ENCODE measurements at regions not wholly inside any gene's neighbourhood (a gene's known extent, or its start where the extent isn't known, plus 50 kb on each side); places are given as distances from the start of the nearest gene placed in this dataset.

DNA sequence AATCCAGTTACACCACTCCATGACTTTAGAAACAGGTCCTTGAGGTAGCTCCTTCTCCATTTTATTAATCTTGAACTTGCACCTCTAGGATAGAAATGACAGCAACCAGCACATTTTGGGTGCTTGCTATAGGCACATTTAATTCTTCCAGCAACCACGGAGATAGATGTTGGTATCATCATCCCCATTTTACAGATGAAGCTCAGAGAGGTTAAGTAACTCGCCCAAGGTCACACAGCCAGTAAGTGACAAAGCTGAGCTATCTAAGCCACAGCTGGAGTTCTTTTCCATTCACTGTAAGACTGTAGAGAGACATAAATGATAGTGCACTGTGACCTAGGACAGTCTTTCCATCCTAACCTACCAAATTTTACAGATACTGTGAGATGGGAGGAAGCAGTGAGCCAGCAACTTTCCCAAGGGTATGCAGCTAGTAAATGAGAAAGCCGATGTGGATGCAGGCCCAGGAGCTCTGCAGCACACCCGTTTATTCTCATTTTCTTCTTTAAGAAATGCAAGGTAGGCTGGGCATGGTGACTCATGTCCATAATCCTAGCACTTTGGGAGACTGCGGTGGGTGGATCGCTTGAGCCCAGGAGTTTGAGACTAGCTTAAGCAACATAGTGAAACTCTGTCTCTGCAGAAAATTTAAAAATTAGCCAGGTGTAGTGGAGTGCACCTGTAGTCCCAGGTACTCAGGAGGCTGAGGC is 103.2 kb downstream of the TBX5 start:
- Histone ChIP-seq H3K36me3 (ENCODE audit: control insufficient read depth, insufficient read depth, low read length) (no peaks in the 10 kb centered on the region), H3K4me1 (ENCODE audit: control insufficient read depth, insufficient read depth, low read length) (no peaks in the 10 kb centered on the region), H3K9me3 (ENCODE audit: control insufficient read depth, insufficient read depth, low read length) (no peaks in the 10 kb centered on the region), H3K27me3 (ENCODE audit: control insufficient read depth, insufficient read depth, low read length) (no peaks in the 10 kb centered on the region), H3K27ac (ENCODE audit: low read length) (no peak overlapping the region), H3K4me3 (ENCODE audit: low read length) (no peak overlapping the region)
- 84% methylated on average over 5 of the region's 6 CpGs for WGBS (ENCODE audit: insufficient coverage)
- H3K9me3 Mint-ChIP-seq = peaks cover 0 to 2% of the 10 kb centered on the region in 2 donors
- H3K4me1 Mint-ChIP-seq = no peaks in the 10 kb centered on the region
- intact Hi-C loops (cut with micrococcal nuclease) = no loop called here
- ATAC-seq (no peak), DNase-seq (no peak)
- H3K27me3 Mint-ChIP-seq (ENCODE audit: low read depth in 2 of 2) = peaks cover 0 to 6% of the 10 kb centered on the region in 2 donors
- no peak overlapping the region for H3K4me3 Mint-ChIP-seq
- no peaks in the 10 kb centered on the region for H3K36me3 Mint-ChIP-seq
- TF ChIP-seq, protein P1, sequence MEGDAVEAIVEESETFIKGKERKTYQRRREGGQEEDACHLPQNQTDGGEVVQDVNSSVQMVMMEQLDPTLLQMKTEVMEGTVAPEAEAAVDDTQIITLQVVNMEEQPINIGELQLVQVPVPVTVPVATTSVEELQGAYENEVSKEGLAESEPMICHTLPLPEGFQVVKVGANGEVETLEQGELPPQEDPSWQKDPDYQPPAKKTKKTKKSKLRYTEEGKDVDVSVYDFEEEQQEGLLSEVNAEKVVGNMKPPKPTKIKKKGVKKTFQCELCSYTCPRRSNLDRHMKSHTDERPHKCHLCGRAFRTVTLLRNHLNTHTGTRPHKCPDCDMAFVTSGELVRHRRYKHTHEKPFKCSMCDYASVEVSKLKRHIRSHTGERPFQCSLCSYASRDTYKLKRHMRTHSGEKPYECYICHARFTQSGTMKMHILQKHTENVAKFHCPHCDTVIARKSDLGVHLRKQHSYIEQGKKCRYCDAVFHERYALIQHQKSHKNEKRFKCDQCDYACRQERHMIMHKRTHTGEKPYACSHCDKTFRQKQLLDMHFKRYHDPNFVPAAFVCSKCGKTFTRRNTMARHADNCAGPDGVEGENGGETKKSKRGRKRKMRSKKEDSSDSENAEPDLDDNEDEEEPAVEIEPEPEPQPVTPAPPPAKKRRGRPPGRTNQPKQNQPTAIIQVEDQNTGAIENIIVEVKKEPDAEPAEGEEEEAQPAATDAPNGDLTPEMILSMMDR (IDR thresholded peaks at IDR 0.05) = no peak
- H3K27ac Mint-ChIP-seq = no peak overlapping the region

DNA sequence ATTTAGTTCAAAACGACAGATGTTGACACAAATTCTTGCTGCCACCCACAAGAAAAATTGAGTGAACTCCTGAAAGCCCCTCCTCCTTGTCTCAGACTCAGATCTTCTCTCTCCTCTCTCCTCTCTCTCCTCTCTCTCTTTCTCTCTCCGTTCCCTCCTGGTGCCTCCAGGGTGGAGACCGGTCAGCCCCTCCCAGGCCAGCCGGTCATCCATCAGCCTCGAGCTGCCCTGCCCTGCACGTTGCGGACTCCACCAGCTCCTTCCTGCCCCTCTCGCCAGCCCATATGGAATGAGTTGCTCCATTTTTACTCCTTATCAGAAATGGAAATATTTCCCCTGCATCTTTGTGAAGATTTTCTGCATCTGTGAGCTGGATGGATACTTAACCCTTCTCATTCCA is 103.8 kb downstream of the TBX5 start:
- peaks cover 0 to 2% of the 10 kb centered on the region in 2 donors for H3K9me3 Mint-ChIP-seq
- Histone ChIP-seq H3K27ac (ENCODE audit: low read length) (no peak overlapping the region), H3K27me3 (ENCODE audit: control insufficient read depth, insufficient read depth, low read length) (no peaks in the 10 kb centered on the region), H3K9me3 (ENCODE audit: control insufficient read depth, insufficient read depth, low read length) (no peaks in the 10 kb centered on the region), H3K36me3 (ENCODE audit: control insufficient read depth, insufficient read depth, low read length) (no peaks in the 10 kb centered on the region), H3K4me3 (ENCODE audit: low read length) (no peak overlapping the region), H3K4me1 (ENCODE audit: control insufficient read depth, insufficient read depth, low read length) (no peaks in the 10 kb centered on the region)
- no peak overlapping the region for H3K27ac Mint-ChIP-seq
- H3K27me3 Mint-ChIP-seq (ENCODE audit: low read depth in 2 of 2) = peaks cover 0 to 6% of the 10 kb centered on the region in 2 donors
- no peaks in the 10 kb centered on the region for H3K4me1 Mint-ChIP-seq
- intact Hi-C loops (cut with micrococcal nuclease) = no loop called here
- no peaks in the 10 kb centered on the region for H3K36me3 Mint-ChIP-seq
- ATAC-seq (no peak), DNase-seq (no peak)
- 11% methylated on average over 8 of the region's 8 CpGs for WGBS (ENCODE audit: insufficient coverage)
- no peak overlapping the region for H3K4me3 Mint-ChIP-seq
- TF ChIP-seq, protein P1 (IDR thresholded peaks at IDR 0.05) = no peak

DNA sequence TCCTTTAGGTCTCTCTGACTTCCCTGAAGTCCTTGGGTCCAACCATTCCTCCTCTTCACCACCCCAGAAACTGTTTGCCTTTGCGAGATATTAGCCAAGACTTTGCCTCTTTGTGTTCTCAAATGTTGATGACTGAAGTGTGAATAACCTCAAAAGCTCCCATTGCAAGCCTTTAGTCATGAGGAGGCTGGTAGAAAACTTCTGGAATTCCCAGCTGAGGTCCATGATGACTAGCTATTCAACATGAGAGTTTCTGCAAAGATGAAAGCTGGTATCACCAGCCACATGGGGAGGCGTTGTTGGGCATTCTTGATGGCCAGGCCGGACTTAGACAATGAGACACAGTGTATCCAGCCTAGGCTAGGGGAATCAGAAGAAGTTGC is 111.7 kb downstream of the TBX5 start:
- no peaks in the 10 kb centered on the region for H3K4me1 Mint-ChIP-seq
- WGBS (ENCODE audit: insufficient coverage) = 75% methylated on average over 3 of the region's 3 CpGs
- H3K27ac Mint-ChIP-seq = no peak overlapping the region
- H3K4me3 ChIP-seq (ENCODE audit: low read length) = no peak overlapping the region
- no peaks in the 10 kb centered on the region for H3K27me3 ChIP-seq (ENCODE audit: control insufficient read depth, insufficient read depth, low read length)
- no peaks in the 10 kb centered on the region for H3K9me3 Mint-ChIP-seq
- H3K9me3 ChIP-seq (ENCODE audit: control insufficient read depth, insufficient read depth, low read length) = no peaks in the 10 kb centered on the region
- H3K27ac ChIP-seq (ENCODE audit: low read length) = no peak overlapping the region
- no peak overlapping the region for H3K4me3 Mint-ChIP-seq
- H3K36me3 ChIP-seq (ENCODE audit: control insufficient read depth, insufficient read depth, low read length) = no peaks in the 10 kb centered on the region
- intact Hi-C loops (cut with micrococcal nuclease) = no loop called here
- TF ChIP-seq, protein P1 (IDR thresholded peaks at IDR 0.05) = no peak
- no peaks in the 10 kb centered on the region for H3K4me1 ChIP-seq (ENCODE audit: control insufficient read depth, insufficient read depth, low read length)
- H3K36me3 Mint-ChIP-seq = no peaks in the 10 kb centered on the region
- DNase-seq = no peak
- H3K27me3 Mint-ChIP-seq (ENCODE audit: low read depth in 2 of 2) = no peaks in the 10 kb centered on the region
- ATAC-seq = no peak
